H1 (cell line): ENCODE measurements at regions not wholly inside any gene's neighbourhood (a gene's known extent, or its start where the extent isn't known, plus 50 kb on each side); places are given as distances from the start of the nearest gene placed in this dataset.

Experiments
- ATF2 ChIP-seq: IDR thresholded peaks from 2 replicates; pipeline ENCODE4 v1.6.1; 2012; ENCODE audit warnings: low read length, inconsistent platforms
- CTCF ChIP-seq, 3 experiments: IDR thresholded peaks; 1 replicate in 2 of 3; 2 replicates in 1 of 3; pipeline versions ENCODE4 v1.5.1 to v1.6.1; 2011; ENCODE audit warnings: low read length in 3 of 3, mild to moderate bottlenecking in 3 of 3, inconsistent platforms in 2 of 3, low read depth in 1 of 3, moderate library complexity in 1 of 3; ENCODE audit not compliant: insufficient read depth in 1 of 3; ENCODE audit errors: control extremely low read depth in 1 of 3
- E2F6 ChIP-seq: IDR thresholded peaks from 2 replicates; pipeline ENCODE4 v1.6.1; 2012; ENCODE audit warnings: inconsistent platforms
- EP300 ChIP-seq, 2 experiments: IDR thresholded peaks; 1 replicate in 1 of 2; 2 replicates in 1 of 2; pipeline ENCODE4 v1.6.1; 2011 to 2012; ENCODE audit warnings: low read depth in 2 of 2, low read length in 2 of 2, mild to moderate bottlenecking in 2 of 2, borderline replicate concordance in 1 of 2, inconsistent platforms in 1 of 2, moderate library complexity in 1 of 2
- EZH2 ChIP-seq: fragments of 200-600 bp; sonication (generic); IDR thresholded peaks from 2 replicates; pipeline ENCODE4 v1.7.1; 2012; ENCODE audit warnings: low read depth, mild to moderate bottlenecking, moderate library complexity, low read length, inconsistent platforms; ENCODE audit not compliant: severe bottlenecking
- KDM1A ChIP-seq: fragments of 200-600, 300-600 bp; sonication (generic); IDR thresholded peaks from 2 replicates; pipeline ENCODE4 v1.7.1; 2016; ENCODE audit warnings: mild to moderate bottlenecking, low read length, borderline replicate concordance
- POLR2A ChIP-seq, 2 experiments: IDR thresholded peaks; 1 replicate in 1 of 2; 2 replicates in 1 of 2; pipeline ENCODE4 v1.6.1; 2011; ENCODE audit warnings: low read depth in 2 of 2, low read length in 2 of 2, mild to moderate bottlenecking in 2 of 2; ENCODE audit errors: control extremely low read depth in 1 of 2
- RFX5 ChIP-seq: IDR thresholded peaks from 2 replicates; pipeline ENCODE4 v1.6.1; 2011; ENCODE audit warnings: low read depth, low read length, improper control_type of control experiment, borderline replicate concordance
- SIX5 ChIP-seq: IDR thresholded peaks from 2 replicates; pipeline ENCODE4 v1.6.1; 2011; ENCODE audit warnings: mild to moderate bottlenecking, low read depth, low read length
- USF2 ChIP-seq: IDR thresholded peaks from 2 replicates; pipeline ENCODE4 v1.6.1; 2011; ENCODE audit warnings: low read length, improper control_type of control experiment
- YY1 ChIP-seq: IDR thresholded peaks from 2 replicates; pipeline ENCODE4 v1.6.1; 2011; ENCODE audit warnings: low read depth, mild to moderate bottlenecking, low read length

- TF ChIP-seq YY1 = no peak
- no peak for TF ChIP-seq CTCF (IDR thresholded peaks at IDR 0.05; ENCODE audit: control extremely low read depth in 1 of 3, insufficient read depth in 1 of 3, low read depth in 1 of 3, low read length in 3 of 3)
- TF ChIP-seq KDM1A = no peak
- TF ChIP-seq EP300 (IDR thresholded peaks at IDR 0.05; ENCODE audit: borderline replicate concordance in 1 of 2, low read depth in 2 of 2, low read length in 2 of 2) = no peak
- no peak for TF ChIP-seq SIX5
- no peak for TF ChIP-seq USF2
- no peak for TF ChIP-seq ATF2
- no peak for TF ChIP-seq POLR2A (IDR thresholded peaks at IDR 0.05; ENCODE audit: control extremely low read depth in 1 of 2, low read depth in 2 of 2, low read length in 2 of 2)
- no peak for TF ChIP-seq E2F6
- TF ChIP-seq EZH2 = no peak
- no peak for TF ChIP-seq RFX5
These were observed 223.7 kb upstream of the AJAP1 start for GRCh38 chr1:4430406-4431365.
